GM21786 (cell line): ENCODE measurements at regions not wholly inside any gene's neighbourhood (a gene's known extent, or its start where the extent isn't known, plus 50 kb on each side); places are given as distances from the start of the nearest gene placed in this dataset.

Experiments used
- ATAC-seq: cut with Tn5 transposase; IDR thresholded peaks from one replicate; pipeline ENCODE4 v1.9.1; 2021; ENCODE audit not compliant: unreplicated experiment

GRCh38 chrX:106341823-106342222, 173.7 kb downstream of the PWWP3B start:
- no peak for ATAC-seq

- no peak for ATAC-seq
Observed at GRCh38 chrX:106356580-106356979, 188.5 kb downstream of the PWWP3B start.

- no peak for ATAC-seq
Observed at GRCh38 chrX:106363214-106363613, 195.1 kb downstream of the PWWP3B start.

- peak; percentile 75 for ATAC-seq
Observed at GRCh38 chrX:106378616-106379015, 210.5 kb downstream of the PWWP3B start.

- ATAC-seq: no peak
Observed at GRCh38 chrX:106391284-106391911, 220.4 kb upstream of the RADX start.

GRCh38 chrX:106392346-106392745, 219.4 kb upstream of the RADX start:
- ATAC-seq: no peak

- ATAC-seq: no peak
Observed at GRCh38 chrX:106397788-106398538, 213.8 kb upstream of the RADX start.

GRCh38 chrX:106401965-106402559, 209.7 kb upstream of the RADX start:
- ATAC-seq: no peak

- no peak for ATAC-seq
Observed at GRCh38 chrX:106404512-106404911, 207.3 kb upstream of the RADX start.

- ATAC-seq: peak; percentile 90
Observed at GRCh38 chrX:106415276-106415895, 196.4 kb upstream of the RADX start.

- ATAC-seq: no peak
Observed at GRCh38 chrX:106436691-106437090, 175.1 kb upstream of the RADX start.

- no peak for ATAC-seq
Observed at GRCh38 chrX:106437407-106437806, 174.4 kb upstream of the RADX start.

- no peak for ATAC-seq
Observed at GRCh38 chrX:106450405-106450804, 161.4 kb upstream of the RADX start.

GRCh38 chrX:106451933-106452332, 159.8 kb upstream of the RADX start:
- no peak for ATAC-seq

- ATAC-seq: no peak
Observed at GRCh38 chrX:106454991-106455390, 156.8 kb upstream of the RADX start.

- no peak for ATAC-seq
Observed at GRCh38 chrX:106457802-106458201, 154.0 kb upstream of the RADX start.

- no peak for ATAC-seq
Observed at GRCh38 chrX:106467422-106467821, 144.4 kb upstream of the RADX start.

GRCh38 chrX:106467943-106468342, 143.8 kb upstream of the RADX start:
- ATAC-seq: no peak

- no peak for ATAC-seq
Observed at GRCh38 chrX:106468433-106468832, 143.3 kb upstream of the RADX start.

- ATAC-seq: no peak
Observed at GRCh38 chrX:106479920-106480319, 131.9 kb upstream of the RADX start.

- ATAC-seq: peak; percentile 24
Observed at GRCh38 chrX:106481341-106481740, 130.4 kb upstream of the RADX start.

- ATAC-seq: peak; percentile 98
Observed at GRCh38 chrX:106484233-106484632, 127.5 kb upstream of the RADX start.
